Uterus (tissue), 3 donors: ENCODE measurements at regions not wholly inside any gene's neighbourhood (a gene's known extent, or its start where the extent isn't known, plus 50 kb on each side); places are given as distances from the start of the nearest gene placed in this dataset.

Experiments
- DNase-seq, 2 donors: peaks; one replicate each; pipeline ENCODE4 v3.0.0-alpha.2; 2019 to 2020
- H3K27ac ChIP-seq, 2 donors: fragments of 200-600 bp; sonication (generic); 1 replicate in 1 of 2; 2 replicates in 1 of 2; pipeline ENCODE4 v1.5.1; 2016 to 2018
- H3K27me3 ChIP-seq, 2 donors: fragments of 200-600 bp; sonication (generic); one replicate each; pipeline ENCODE4 v1.5.1; 2018 to 2019; ENCODE audit warnings: control low read depth in 1 of 2
- H3K36me3 ChIP-seq, 2 donors: fragments of 200-600 bp; sonication (generic); one replicate each; pipeline ENCODE4 v1.5.1; 2019; ENCODE audit warnings: control low read depth in 1 of 2
- H3K4me1 ChIP-seq, 2 donors: fragments of 200-600 bp; sonication (generic); one replicate each; pipeline ENCODE4 v1.5.1; 2018 to 2019; ENCODE audit warnings: control low read depth in 1 of 2
- H3K4me3 ChIP-seq, 2 donors: fragments of 200-600 bp; sonication (generic); 1 replicate in 1 of 2; 2 replicates in 1 of 2; pipeline ENCODE4 v1.5.1; 2018 to 2019; ENCODE audit warnings: mild to moderate bottlenecking in 1 of 2
- H3K9me3 ChIP-seq, 2 donors: fragments of 200-600 bp; sonication (generic); one replicate each; pipeline ENCODE4 v1.5.1; 2019; ENCODE audit warnings: control low read depth in 1 of 2
- POLR2A ChIP-seq, 2 donors: fragments of 450-650 bp; IDR thresholded peaks; one replicate each; pipeline ENCODE4 v1.6.1; 2016; ENCODE audit warnings: antibody characterized with exemption in 2 of 2, mild to moderate bottlenecking in 1 of 2, moderate library complexity in 1 of 2
- intact Hi-C: fragments of 100-400 bp; cut with DNase I; formaldehyde crosslinking; loops from one replicate; pipeline ENCODE4 v1.15.1; 2023; ENCODE audit warnings: low total_unique reads
- TF ChIP-seq, protein P1 (sequence below), 4 experiments: fragments of 200-600 bp in 2 of 4; fragments of 450-650 bp in 2 of 4; sonication (generic) in 2 of 4; IDR thresholded peaks; one replicate each; pipeline ENCODE4 v1.5.1; 2016 to 2019; ENCODE audit warnings: antibody characterized with exemption in 4 of 4, mild to moderate bottlenecking in 2 of 4, moderate library complexity in 1 of 4
- donor health status: DM: yes; HTN: yes; CAD: no.

DNA sequence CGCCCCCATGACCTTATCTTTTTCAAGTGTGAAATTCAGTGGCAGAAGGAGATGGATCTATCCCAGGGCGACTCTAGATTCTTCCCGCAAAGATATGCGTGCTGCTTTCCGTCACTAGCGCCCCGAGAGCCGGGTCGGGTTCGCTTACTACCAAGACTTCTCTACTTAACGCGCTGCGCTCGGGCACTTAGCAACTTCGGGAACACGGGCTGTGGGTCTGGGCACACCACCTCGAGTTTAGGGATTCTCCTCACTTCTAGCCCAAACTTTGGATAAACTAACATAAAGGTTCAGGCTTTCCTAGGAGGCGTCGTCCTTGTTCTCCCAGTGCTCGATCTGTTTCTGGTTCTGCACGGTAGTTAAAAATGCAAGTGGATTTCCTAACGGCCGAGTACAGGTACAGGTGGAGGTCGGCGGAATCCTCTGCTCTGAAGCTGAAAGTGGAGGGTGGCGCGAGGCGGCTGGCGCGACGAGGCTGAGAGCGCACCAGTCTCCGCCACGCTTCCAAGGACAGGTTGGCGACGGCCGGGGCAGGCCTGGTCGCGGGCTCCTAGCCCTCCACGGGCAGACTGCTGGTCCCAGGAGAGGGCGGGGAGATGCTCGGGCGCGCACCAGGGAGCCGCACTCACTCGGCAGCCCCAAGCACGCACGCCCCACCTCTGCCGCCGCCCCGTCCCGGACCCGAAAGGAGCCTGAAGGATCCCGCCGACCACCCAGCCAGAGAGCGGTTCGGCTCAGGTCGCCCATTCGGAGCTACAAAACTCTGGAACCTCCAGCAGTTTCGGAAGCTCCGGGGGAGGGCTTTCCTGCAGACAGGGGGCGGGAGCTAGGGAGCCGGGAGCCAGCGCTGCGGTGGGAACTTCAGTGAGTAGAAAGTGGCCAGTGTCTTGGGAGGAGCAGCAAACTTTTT, 100.8 kb upstream of the TENM3 start:
- intact Hi-C loops: no loop called here
- peak; percentile 19 to 26 for DNase-seq
- Histone ChIP-seq H3K27ac (peak overlapping the region in 1 of 2 donors; percentile 48), H3K4me3 (peak overlapping the region; percentile 61 to 80), H3K4me1 (peaks cover 0 to 5% of the 10 kb centered on the region in 2 donors), H3K9me3 (no peaks in the 10 kb centered on the region), H3K36me3 (no peaks in the 10 kb centered on the region), H3K27me3 (peaks cover 0 to 11% of the 10 kb centered on the region in 2 donors)
- TF ChIP-seq, protein P1, sequence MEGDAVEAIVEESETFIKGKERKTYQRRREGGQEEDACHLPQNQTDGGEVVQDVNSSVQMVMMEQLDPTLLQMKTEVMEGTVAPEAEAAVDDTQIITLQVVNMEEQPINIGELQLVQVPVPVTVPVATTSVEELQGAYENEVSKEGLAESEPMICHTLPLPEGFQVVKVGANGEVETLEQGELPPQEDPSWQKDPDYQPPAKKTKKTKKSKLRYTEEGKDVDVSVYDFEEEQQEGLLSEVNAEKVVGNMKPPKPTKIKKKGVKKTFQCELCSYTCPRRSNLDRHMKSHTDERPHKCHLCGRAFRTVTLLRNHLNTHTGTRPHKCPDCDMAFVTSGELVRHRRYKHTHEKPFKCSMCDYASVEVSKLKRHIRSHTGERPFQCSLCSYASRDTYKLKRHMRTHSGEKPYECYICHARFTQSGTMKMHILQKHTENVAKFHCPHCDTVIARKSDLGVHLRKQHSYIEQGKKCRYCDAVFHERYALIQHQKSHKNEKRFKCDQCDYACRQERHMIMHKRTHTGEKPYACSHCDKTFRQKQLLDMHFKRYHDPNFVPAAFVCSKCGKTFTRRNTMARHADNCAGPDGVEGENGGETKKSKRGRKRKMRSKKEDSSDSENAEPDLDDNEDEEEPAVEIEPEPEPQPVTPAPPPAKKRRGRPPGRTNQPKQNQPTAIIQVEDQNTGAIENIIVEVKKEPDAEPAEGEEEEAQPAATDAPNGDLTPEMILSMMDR (IDR thresholded peaks at IDR 0.05): peak in 3 of 4 experiments; percentile 21 to 27 (median 23)
- no peak for TF ChIP-seq POLR2A (IDR thresholded peaks at IDR 0.05)

DNA sequence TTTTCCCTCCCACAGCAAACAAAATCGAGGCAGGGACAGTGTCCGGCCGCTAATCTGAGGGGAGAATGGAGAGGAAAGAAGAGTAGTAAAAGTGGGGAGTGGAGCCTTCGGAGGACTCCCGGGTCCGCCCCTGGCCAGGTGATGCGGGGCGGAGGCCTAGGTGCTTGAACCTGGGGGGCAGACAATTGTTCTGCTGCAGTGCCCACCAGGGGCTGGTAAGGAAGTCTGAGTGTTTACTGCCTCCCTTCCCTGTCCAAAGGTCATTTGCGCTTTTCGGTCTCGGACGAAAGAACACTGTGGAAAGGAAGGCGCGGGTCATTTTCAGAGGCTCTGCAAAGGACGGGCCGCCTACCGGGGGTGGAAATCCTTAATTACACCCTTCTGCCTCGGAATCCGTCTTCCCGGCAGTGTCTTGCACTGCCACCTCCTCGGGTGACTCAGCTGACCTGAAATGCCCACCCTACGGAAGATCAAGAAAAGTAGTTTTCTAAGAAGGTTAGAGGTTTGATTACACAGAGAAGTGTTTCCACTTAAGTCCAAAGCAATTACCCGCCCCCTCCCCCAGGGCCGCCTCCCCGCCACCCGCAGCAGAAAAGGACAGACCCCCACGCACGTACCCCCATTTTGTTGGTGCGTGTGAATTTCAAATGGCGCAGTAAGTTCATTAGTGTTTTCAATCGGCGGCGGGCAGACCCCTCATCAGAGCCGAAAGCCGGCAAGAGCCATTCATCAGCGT, 99.9 kb upstream of the TENM3 start:
- intact Hi-C loops: no loop called here
- H3K27ac ChIP-seq: peak overlapping the region in 1 of 2 donors; percentile 57
- peaks cover 0 to 11% of the 10 kb centered on the region in 2 donors for H3K27me3 ChIP-seq
- no peaks in the 10 kb centered on the region for H3K9me3 ChIP-seq
- H3K4me3 ChIP-seq: peak overlapping the region; percentile 61 to 80
- H3K36me3 ChIP-seq: no peaks in the 10 kb centered on the region
- peaks cover 0 to 5% of the 10 kb centered on the region in 2 donors for H3K4me1 ChIP-seq
- TF ChIP-seq, protein P1 (IDR thresholded peaks at IDR 0.05): no peak
- TF ChIP-seq POLR2A (IDR thresholded peaks at IDR 0.05): no peak
- peak in 1 of 2 donors; percentile 15 for DNase-seq

DNA sequence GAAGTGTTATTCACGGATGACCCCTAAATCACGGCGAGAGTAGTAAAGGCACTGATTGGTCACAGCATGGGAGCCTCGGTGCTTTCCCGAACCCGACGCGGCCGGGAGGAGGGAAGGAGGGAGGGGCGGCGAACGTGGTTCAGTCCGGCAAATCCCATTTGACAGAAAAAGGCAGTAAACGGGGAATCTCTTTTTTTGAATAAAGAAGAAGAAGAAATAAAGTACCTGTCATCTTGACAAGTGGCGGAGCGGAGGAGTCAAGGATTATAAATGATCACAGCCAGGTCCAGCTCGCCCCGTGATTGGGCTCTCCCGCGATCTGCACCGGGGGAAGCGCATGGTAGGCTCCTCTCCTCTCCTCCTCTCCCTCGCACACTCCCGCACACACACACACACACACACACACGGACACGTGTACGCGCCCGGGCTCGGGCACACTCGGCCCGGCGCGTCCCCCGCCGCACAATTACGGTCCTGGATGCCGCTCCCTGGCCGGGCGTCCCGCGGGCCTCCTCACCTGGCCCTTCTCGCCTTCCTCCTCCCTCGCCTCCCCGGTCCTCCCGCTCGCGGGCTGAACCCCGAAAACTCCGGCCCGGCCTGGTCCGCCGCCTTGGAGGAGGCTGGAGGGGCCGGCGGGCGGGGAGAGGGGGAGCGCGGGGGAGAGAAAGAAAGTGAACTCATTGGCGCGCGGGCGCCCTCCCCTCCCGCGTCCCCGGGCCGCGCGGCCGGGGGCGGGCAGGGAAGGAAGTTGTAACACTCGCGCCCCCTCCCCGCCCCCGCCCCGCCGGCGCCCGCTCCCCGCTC, 99.2 kb upstream of the TENM3 start:
- no peak for TF ChIP-seq POLR2A (IDR thresholded peaks at IDR 0.05)
- TF ChIP-seq, protein P1 (IDR thresholded peaks at IDR 0.05): no peak
- Histone ChIP-seq H3K27ac (peak overlapping the region; percentile 57 to 68), H3K27me3 (peaks cover 0 to 11% of the 10 kb centered on the region in 2 donors), H3K4me1 (peaks cover 0 to 5% of the 10 kb centered on the region in 2 donors), H3K4me3 (peak overlapping the region; percentile 61 to 80), H3K36me3 (no peaks in the 10 kb centered on the region), H3K9me3 (no peaks in the 10 kb centered on the region)
- DNase-seq: peak; percentile 36 to 57
- intact Hi-C loops: no loop called here

- H3K4me1 ChIP-seq: peaks cover 0 to 5% of the 10 kb centered on the region in 2 donors
- H3K27me3 ChIP-seq: peaks cover 0 to 11% of the 10 kb centered on the region in 2 donors
- H3K27ac ChIP-seq: peak overlapping the region; percentile 57 to 68
- intact Hi-C loops: no loop called here
- H3K36me3 ChIP-seq: no peaks in the 10 kb centered on the region
- peak overlapping the region; percentile 61 to 80 for H3K4me3 ChIP-seq
- H3K9me3 ChIP-seq: no peaks in the 10 kb centered on the region
- DNase-seq: peak; percentile 13 to 18
- TF ChIP-seq, protein P1 (IDR thresholded peaks at IDR 0.05): no peak
- TF ChIP-seq POLR2A (IDR thresholded peaks at IDR 0.05): no peak
Measured at GRCh38 chr4:182144626-182145333, 98.4 kb upstream of the TENM3 start.
